CD4-positive, alpha-beta T cell (primary cell): ENCODE measurements at regions not wholly inside any gene's neighbourhood (a gene's known extent, or its start where the extent isn't known, plus 50 kb on each side); places are given as distances from the start of the nearest gene placed in this dataset.
"Not testable (repeated sequence)": the region's sequence is repeated elsewhere in the genome, so short reads cannot be mapped to it uniquely, and the experiment has no call there.

Source experiments
- ATAC-seq: fragments of 200-7000 bp; cut with Tn5 transposase; one replicate; pipeline ENCODE4 v1.10.0; 2022; ENCODE audit warnings: mild to moderate bottlenecking; ENCODE audit not compliant: poor library complexity
- CTCF ChIA-PET: fragments of 350-600 bp; sonication (Branson Sonifier 250); formaldehyde crosslinking; loops from one replicate; lab custom pipeline; 2021; ENCODE audit warnings: antibody characterized with exemption, inconsistent platforms; lab: Charles Lee
- POLR2A ChIA-PET: fragments of 350-600 bp; sonication (Branson Sonifier 250); formaldehyde crosslinking; loops from one replicate; lab custom pipeline; 2021; ENCODE audit warnings: antibody characterized with exemption, inconsistent platforms; lab: Charles Lee
- DNase-seq, 14 experiments: peaks; one replicate each; pipeline ENCODE4 v3.0.0-alpha.2; 2013 to 2020; ENCODE audit warnings: mixed read lengths in 2 of 14
- H3K27ac ChIP-seq, 2 donors: one replicate each; pipeline versions ENCODE4 v1.5.1 to v1.7.0; 2013; ENCODE audit warnings: low read length in 2 of 2, low read depth in 1 of 2, mild to moderate bottlenecking in 1 of 2
- H3K27me3 ChIP-seq, 2 experiments: 1 replicate in 1 of 2; 2 replicates in 1 of 2; pipeline versions ENCODE4 v1.6.1 to v1.7.0; 2013; ENCODE audit warnings: low read length in 2 of 2, control low read depth in 1 of 2, mild to moderate bottlenecking in 1 of 2, moderate library complexity in 1 of 2; ENCODE audit not compliant: insufficient read depth in 2 of 2, control insufficient read depth in 1 of 2
- H3K36me3 ChIP-seq: one replicate; pipeline ENCODE4 v1.6.1; 2013; ENCODE audit warnings: low read length, control low read depth; ENCODE audit not compliant: insufficient read depth
- H3K4me1 ChIP-seq: one replicate; pipeline ENCODE4 v1.6.1; 2013; ENCODE audit warnings: low read length, control low read depth; ENCODE audit not compliant: insufficient read depth
- H3K4me3 ChIP-seq: one replicate; pipeline ENCODE4 v1.5.1; 2013; ENCODE audit warnings: mild to moderate bottlenecking, low read length, moderate library complexity
- H3K9me3 ChIP-seq, 2 experiments: 1 replicate in 1 of 2; 2 replicates in 1 of 2; pipeline versions ENCODE4 v1.6.1 to v1.7.0; 2013; ENCODE audit warnings: low read length in 2 of 2, mild to moderate bottlenecking in 2 of 2, control low read depth in 1 of 2, moderate library complexity in 1 of 2; ENCODE audit not compliant: control insufficient read depth in 1 of 2, insufficient read depth in 1 of 2
- H3K27ac Mint-ChIP-seq: one replicate; pipeline ENCODE4 v1.8.0; 2020; ENCODE audit warnings: mixed read lengths
- H3K27me3 Mint-ChIP-seq: one replicate; pipeline ENCODE4 v1.8.0; 2021; ENCODE audit warnings: mixed read lengths
- H3K36me3 Mint-ChIP-seq: one replicate; pipeline ENCODE4 v1.8.0; 2021; ENCODE audit warnings: low read depth, mixed read lengths
- H3K4me1 Mint-ChIP-seq: one replicate; pipeline ENCODE4 v1.8.0; 2021; ENCODE audit warnings: low read depth, mixed read lengths
- H3K4me3 Mint-ChIP-seq: one replicate; pipeline ENCODE4 v1.8.0; 2020; ENCODE audit warnings: mild to moderate bottlenecking, mixed read lengths
- H3K9me3 Mint-ChIP-seq: one replicate; pipeline ENCODE4 v1.8.0; 2020; ENCODE audit warnings: mixed read lengths
- CTCF ChIP-seq: fragments of 200-600 bp; IDR thresholded peaks from one replicate; pipeline ENCODE4 v1.8.0; 2022; ENCODE audit warnings: antibody characterized with exemption, mild to moderate bottlenecking
- intact Hi-C, 2 experiments: fragments of 100-400 bp; cut with DNase I in 1 of 2; cut with micrococcal nuclease in 1 of 2; formaldehyde crosslinking; loops; one replicate each; pipeline versions ENCODE4 v1.15.1 to v1.9.0; 2023 to 2025; cut with DNase I, micrococcal nuclease

- Mint-ChIP-seq H3K27me3 (no peaks in the 10 kb centered on the region), H3K9me3 (no peaks in the 10 kb centered on the region), H3K27ac (no peak overlapping the region), H3K4me1 (no peaks in the 10 kb centered on the region), H3K36me3 (no peaks in the 10 kb centered on the region), H3K4me3 (no peak overlapping the region)
- no peaks in the 10 kb centered on the region for H3K36me3 ChIP-seq
- no peaks in the 10 kb centered on the region for H3K27me3 ChIP-seq
- H3K4me3 ChIP-seq: no peak overlapping the region
- H3K9me3 ChIP-seq: no peaks in the 10 kb centered on the region
- ChIA-PET CTCF (no interaction called here), POLR2A (no interaction called here)
- TF ChIP-seq CTCF: no peak
- no peak for DNase-seq
- ATAC-seq: no peak
- no peak overlapping the region for H3K27ac ChIP-seq
- no peaks in the 10 kb centered on the region for H3K4me1 ChIP-seq
- intact Hi-C loops: no loop called here
Measured at GRCh38 chr6:140002396-140003022, 628.1 kb upstream of the CITED2 start.

- TF ChIP-seq CTCF: no peak
- H3K36me3 Mint-ChIP-seq: no peaks in the 10 kb centered on the region
- H3K27me3 Mint-ChIP-seq: no peaks in the 10 kb centered on the region
- no peak for DNase-seq
- H3K4me3 ChIP-seq: no peak overlapping the region
- intact Hi-C loops: no loop called here
- H3K9me3 ChIP-seq: no peaks in the 10 kb centered on the region
- no peak overlapping the region for H3K27ac Mint-ChIP-seq
- no peak overlapping the region for H3K4me3 Mint-ChIP-seq
- H3K27me3 ChIP-seq: no peaks in the 10 kb centered on the region
- H3K36me3 ChIP-seq: no peaks in the 10 kb centered on the region
- no peaks in the 10 kb centered on the region for H3K9me3 Mint-ChIP-seq
- H3K27ac ChIP-seq: no peak overlapping the region
- ATAC-seq: no peak
- ChIA-PET POLR2A (no interaction called here), CTCF (no interaction called here)
- no peaks in the 10 kb centered on the region for H3K4me1 ChIP-seq
- H3K4me1 Mint-ChIP-seq: no peaks in the 10 kb centered on the region
Measured at GRCh38 chr6:140001821-140002341, 627.4 kb upstream of the CITED2 start.

GRCh38 chr6:140001005-140001404 lies 626.6 kb upstream of the CITED2 start:
- Histone ChIP-seq H3K36me3 (no peaks in the 10 kb centered on the region), H3K27ac (no peak overlapping the region), H3K27me3 (no peaks in the 10 kb centered on the region), H3K9me3 (no peaks in the 10 kb centered on the region), H3K4me1 (no peaks in the 10 kb centered on the region), H3K4me3 (no peak overlapping the region)
- ChIA-PET POLR2A (no interaction called here), CTCF (no interaction called here)
- H3K27me3 Mint-ChIP-seq: no peaks in the 10 kb centered on the region
- no peaks in the 10 kb centered on the region for H3K9me3 Mint-ChIP-seq
- H3K4me1 Mint-ChIP-seq: no peaks in the 10 kb centered on the region
- intact Hi-C loops: no loop called here
- ATAC-seq (no peak), DNase-seq (no peak)
- no peaks in the 10 kb centered on the region for H3K36me3 Mint-ChIP-seq
- no peak for TF ChIP-seq CTCF
- H3K27ac Mint-ChIP-seq: no peak overlapping the region
- H3K4me3 Mint-ChIP-seq: no peak overlapping the region

- ATAC-seq, H3K4me1 Mint-ChIP-seq, H3K36me3 ChIP-seq, H3K27ac Mint-ChIP-seq, H3K9me3 Mint-ChIP-seq, H3K4me3 Mint-ChIP-seq, H3K4me1 ChIP-seq, H3K27me3 ChIP-seq, H3K4me3 ChIP-seq, POLR2A ChIA-PET, CTCF ChIA-PET, intact Hi-C loops, H3K9me3 ChIP-seq, H3K27me3 Mint-ChIP-seq, DNase-seq, H3K27ac ChIP-seq, H3K36me3 Mint-ChIP-seq: not testable (repeated sequence)
Measured at GRCh38 chr6:139999661-140000060, 625.2 kb upstream of the CITED2 start.

GRCh38 chr6:139998478-139998877 lies 624.0 kb upstream of the CITED2 start:
- CTCF ChIA-PET, H3K4me3 ChIP-seq, POLR2A ChIA-PET, H3K27me3 ChIP-seq, H3K27ac Mint-ChIP-seq, H3K27ac ChIP-seq, H3K9me3 Mint-ChIP-seq, DNase-seq, H3K9me3 ChIP-seq, H3K4me1 ChIP-seq, H3K4me1 Mint-ChIP-seq, H3K4me3 Mint-ChIP-seq, H3K27me3 Mint-ChIP-seq, H3K36me3 ChIP-seq, ATAC-seq, H3K36me3 Mint-ChIP-seq, intact Hi-C loops: not testable (repeated sequence)
